ENCODE measurements at regions not wholly inside any gene's neighbourhood (a gene's known extent, or its start where the extent isn't known, plus 50 kb on each side); places are given as distances from the start of the nearest gene placed in this dataset.
A peak's percentile ranks its signal among the peaks of the same experiment; 100 is the strongest.

DNA sequence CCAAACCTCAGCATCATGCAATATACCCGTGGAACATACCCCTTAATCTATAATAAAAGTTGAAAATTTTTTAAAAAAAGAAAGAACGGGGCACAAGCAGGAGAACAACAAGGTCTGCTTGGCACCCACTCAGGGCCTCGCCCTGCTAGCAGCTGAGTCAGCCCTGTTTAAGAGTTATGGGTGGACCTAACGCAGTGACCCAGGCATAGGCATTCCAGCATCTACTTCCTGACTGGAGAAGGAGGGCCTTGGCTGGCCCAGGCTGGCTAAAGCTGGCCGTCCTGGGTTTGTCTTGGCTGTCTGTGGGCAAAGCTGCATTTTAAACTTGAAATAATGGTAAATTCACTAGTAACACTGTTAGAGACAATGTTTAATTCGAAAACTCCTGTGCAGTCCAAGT is 236.7 kb upstream of the PGRMC2 start:
- peak; percentile 83 for ATAC-seq

DNA sequence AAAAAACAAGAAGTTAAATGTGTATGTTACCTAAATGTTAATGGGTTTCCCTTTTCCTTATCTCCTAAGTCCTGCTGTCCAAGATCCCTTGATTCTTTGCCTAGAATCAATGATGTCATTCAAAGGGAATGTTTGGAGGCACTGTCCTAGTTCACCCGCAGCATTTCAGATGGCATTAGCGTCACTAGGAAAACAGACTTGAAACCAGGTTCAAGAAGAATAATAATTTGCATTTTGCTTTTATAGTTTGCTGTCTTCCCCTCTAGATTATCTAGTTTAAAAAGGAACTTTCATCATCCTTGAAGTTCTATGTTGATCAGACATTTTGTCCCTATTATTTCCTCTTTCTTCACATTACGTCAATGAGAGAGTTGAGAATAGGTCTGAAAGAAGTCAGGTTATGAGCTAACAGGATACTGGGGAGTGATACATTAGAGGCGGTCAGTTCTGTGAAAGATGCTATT is 234.1 kb upstream of the PGRMC2 start:
- ATAC-seq, result no peak

DNA sequence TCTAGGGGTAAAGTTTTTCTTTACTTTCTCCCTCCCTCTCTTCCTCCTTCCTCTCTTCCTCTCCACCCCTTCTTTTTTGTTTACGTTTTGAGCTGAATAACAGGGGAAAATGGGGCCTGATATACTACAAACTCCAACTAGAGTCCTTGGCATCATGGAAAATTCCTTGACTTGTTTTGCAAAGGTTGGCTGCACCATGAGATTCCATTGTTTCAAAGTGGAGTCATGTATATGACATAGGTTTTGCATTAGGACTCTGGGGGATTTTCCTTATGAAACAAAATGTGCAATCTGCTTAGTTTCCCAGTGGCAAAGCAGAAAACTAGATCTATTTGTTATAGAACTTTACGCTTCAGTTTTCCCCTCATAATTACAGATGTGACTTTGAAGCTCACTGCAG is 233.5 kb upstream of the PGRMC2 start:
- ATAC-seq, result no peak

DNA sequence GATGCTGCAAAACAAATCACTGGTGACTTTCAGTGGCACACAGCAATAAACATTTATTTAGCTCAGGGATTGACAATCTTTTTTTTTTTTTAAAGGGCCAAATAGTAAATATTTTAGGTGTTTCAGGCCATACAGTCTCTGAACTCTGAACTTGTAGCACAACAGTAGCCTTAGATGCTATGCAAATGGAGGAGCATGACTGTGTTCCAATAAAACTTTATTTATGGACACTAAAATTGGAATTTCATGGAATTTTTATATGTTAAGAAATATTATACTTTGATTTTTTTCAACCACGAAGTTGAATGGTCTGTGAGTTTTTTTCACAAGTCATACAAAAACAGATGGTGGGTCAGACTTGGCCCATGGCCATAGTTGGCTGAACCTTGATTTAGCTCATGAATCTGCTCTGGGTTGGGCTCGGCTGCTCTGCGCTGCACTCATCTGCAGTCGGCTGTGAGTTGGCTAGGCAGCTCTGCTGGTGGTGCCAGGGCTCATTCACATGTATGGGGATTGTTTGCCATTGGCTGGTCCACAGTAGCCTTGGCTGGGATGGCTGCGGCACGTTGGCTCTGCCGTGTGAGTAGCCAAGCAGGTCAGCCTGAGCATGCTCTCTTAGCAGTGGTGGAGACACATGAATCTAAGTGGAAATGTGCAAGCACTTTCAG is 231.7 kb upstream of the PGRMC2 start:
- no peak for ATAC-seq

DNA sequence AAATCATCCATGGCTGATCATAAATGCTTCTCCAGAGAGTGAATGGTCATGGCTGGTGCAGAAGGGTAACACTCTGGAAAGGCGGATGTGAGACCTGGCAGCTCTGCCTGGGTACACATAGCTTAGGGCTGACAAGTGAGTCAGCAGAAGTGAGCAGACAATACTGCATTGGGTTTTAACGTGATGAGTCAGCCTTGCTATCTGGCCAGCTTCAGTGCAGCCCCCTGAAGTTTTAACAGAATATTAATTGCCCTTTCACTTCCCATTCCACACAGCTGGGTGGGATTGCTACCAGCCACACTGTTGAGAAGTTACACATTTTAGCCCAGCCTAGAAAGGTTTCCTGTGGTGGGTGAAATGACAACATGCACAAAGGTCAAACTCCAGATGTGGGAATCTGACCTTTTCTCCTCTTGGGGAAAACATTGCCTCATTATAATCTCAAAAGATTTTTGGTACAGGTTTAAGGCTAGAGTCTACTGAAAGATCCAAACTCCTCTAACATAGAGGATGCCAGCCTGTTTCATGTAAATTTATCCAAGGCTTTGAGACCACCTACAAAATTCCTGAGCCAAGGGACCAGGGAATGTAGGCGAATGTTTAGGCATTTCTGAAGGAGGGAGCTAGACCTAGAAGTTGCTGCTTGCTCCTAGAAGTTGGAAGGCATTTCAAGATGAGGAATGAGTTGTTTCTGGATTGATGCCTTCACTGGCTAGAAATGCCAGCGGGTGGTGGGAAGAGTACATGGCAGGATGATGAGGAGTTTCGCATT is 230.3 kb upstream of the PGRMC2 start:
- peak; percentile 98 for ATAC-seq

DNA sequence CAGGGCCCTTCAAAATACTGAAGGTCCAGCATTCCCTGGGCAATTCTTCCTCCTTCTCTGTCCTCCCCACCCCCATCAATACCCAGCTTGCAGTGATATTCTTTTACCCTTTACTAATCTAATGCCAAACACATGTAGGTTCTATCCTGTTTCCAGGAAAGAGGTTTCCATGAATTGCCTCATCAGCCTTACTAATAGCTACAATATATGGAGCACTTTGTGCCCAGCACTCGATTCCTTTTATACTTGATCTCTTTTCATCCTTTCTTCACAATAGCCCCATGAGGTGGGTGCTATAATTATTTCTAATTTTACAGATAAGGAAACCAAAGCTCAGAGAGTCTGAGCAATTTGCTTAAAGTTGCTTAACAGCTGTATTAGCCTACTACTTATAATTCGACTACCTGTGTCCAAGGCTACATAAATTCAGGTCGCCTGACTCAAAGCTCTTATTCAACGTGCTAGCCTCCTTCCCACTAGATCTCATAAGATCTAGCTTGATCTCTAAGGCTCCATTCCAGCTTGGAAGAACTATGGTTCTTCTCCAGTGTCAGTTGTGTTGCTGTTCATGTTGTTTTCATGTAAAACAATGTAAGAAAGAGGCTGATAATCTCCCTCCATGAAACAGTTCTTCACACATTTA is 229.6 kb upstream of the PGRMC2 start:
- ATAC-seq, result no peak

DNA sequence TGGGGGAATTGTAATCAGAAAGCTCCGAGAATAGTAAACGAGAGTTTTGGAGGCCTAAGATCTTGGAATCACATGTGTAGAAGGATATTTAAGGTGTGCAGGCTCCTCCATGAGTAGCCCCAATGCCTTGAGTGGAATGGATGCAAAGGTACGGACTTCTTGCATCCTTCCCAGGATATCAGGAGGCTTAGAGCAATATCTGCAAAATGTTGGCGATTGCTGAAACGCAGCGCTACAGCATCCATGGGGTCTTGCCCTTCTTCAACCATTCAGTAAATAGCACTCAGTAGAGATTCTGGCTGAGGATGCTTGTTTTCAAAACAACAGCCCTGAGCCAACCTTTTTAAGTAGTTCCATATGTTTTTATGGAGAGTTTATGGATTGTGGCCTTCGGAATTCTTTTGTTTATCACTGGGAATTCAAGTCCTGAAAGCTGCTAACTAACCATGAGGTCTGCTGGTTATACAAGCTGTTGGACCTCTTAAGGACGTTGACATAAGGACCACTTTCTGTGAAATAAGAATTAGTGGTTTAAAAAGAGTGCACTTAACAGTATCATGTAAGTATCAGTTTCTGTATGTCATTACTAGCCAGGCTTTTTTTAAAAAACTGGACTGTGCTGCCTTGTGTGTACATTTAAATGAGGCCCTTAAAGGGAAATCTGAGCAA is 228.8 kb upstream of the PGRMC2 start:
- no peak for ATAC-seq

DNA sequence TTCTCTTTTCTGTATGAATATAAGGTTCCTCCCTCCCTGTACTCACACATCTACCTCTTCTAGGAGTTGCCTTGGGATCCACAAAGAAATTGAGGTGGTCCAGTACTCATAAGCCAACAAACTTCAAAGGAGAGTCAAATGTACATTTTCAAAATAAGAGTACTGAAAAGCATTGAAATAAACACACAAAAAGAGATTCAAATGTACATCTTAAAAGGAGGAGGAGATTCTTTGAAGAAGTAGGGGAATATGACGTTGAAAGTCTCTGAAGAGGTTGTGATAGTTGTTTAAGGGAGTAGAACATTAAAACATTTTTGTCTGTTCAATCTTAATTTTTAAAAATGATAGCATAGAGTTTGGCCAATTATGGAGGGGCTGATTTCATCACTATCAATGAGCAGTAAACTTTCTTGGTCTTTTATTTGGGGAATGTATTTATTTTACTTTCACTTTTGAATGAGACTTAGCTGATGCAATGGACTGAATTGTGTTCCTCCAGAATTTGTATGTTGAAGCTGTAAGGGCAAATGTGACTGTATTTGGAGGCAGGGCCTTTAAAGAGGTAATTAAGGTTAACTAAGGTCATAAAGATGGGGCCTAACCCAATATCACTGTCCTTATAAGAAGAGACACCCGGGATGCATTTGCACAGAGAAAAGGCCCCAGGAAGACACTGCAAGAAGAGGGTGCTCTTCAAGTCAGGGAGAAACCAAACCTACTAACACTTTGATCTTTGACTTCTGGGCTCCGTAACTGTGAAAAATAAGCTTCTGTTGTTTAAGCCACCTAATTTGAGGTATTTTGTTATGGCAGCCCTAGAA is 226.3 kb upstream of the PGRMC2 start:
- no peak for ATAC-seq

DNA sequence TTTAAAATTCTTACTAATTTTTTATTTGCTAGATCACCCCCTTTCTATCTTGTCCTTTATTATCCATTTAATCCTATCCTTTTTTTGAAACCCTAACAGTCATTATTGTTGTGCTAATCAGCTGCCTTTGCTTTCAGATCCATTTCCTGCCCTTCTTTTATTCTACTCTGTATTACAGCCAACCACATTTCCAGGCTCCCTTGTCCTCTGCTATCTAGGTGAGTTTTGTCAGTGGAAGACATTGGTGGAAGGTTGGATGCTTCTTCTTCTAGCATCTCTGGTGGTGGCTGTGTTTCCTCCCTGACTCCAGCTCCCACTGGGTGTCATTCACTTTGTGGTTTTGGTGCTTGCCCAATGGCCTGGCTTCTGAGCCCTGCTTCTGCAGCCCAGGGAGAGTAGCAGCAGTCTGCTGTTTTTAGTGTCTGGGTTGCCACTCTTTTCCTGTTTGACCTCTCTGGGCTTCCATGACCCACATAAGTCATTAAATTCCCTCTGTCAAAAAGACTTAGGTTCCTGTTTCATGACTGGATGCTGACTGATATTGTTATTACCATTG is 225.2 kb upstream of the PGRMC2 start:
- no peak for ATAC-seq

DNA sequence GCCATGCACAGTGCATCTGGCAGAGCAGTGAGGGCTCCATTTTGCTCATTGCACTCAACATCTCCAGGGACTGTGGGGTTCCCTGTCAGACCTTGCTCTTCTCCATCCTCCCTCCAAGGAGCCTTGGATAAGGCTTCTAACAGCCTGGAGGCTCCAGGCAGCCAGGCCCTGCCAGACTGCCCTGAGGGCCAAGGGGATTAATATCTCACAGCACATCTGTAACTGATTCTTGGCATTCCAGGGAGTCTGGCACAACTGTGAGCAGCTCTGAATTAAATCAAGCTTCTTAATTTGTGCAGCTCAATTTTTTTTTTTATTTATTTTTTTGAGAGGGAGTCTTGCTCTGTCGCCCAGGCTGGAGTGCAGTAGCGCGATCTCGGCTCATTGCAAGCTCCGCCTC is 224.5 kb upstream of the PGRMC2 start:
- ATAC-seq, result no peak

DNA sequence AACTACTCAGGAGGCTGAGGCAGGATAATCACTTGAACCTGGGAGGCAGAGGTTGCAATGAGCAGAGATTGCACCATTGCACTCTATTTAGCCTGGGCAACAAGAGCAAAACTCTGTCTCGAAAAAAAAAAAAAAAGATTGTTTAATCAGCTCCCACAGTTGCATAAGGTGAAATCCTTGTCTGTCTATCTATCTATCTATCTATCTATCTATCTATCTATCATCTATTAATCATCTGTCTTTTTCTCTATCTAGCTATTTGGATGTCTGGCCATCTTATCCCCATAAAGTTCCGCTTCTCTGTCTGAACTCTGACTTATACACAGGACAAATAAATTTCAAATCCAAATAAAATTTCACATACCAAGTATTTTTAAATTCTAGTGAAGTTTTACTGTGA is 223.2 kb upstream of the PGRMC2 start:
- ATAC-seq, result no peak

DNA sequence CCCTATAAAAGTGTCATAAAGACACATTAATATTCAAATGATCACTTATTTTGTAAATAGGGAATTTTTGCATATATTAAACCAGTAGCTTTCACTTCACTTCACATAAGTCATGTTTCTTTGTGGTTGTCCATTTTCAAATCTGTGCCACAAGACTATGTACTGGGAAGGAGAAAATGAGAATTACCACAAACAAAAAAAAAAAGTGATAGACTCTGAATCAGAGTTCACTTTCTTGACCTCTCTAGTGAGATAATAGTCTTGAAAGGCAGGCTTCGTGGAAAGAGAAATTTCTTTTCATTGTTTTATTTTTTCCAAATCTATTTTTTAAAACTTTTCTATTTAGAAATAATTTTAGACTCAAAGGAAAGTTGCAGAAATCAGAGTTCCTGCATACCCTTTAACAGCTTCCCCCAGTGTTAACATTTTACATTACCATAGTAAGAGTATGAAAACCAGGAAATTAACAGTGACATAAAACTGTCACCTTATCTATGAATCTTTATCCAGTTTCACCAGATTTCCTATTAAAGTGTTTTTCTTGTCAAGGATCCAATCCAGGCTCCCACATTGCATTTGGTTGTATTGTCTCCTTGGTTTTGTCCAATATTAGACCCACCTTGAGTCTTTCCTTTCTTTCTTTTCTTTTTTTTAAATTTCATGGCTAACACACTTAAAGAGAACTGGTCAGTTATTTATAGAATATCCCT is 215.4 kb upstream of the PGRMC2 start:
- no peak for ATAC-seq

DNA sequence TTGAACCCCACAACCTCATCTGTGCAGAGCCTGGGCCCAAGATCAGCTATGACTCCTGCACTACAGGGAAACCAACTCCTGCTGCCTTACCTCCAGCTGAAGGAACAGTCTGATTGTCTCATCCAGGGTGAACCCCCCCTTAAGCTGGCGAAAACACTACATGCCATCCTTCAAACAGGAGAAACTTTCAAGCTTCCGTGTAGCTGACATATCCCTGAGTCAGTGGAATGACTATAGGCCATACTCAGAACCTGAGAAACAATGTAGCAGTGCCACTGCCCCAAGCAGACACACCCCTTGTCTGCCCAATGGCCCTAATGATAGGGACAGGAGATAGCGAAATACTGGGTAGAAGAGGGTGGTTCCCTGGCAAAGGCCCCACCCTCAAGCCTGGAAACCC is 213.6 kb upstream of the PGRMC2 start:
- ATAC-seq, result peak; percentile 67

DNA sequence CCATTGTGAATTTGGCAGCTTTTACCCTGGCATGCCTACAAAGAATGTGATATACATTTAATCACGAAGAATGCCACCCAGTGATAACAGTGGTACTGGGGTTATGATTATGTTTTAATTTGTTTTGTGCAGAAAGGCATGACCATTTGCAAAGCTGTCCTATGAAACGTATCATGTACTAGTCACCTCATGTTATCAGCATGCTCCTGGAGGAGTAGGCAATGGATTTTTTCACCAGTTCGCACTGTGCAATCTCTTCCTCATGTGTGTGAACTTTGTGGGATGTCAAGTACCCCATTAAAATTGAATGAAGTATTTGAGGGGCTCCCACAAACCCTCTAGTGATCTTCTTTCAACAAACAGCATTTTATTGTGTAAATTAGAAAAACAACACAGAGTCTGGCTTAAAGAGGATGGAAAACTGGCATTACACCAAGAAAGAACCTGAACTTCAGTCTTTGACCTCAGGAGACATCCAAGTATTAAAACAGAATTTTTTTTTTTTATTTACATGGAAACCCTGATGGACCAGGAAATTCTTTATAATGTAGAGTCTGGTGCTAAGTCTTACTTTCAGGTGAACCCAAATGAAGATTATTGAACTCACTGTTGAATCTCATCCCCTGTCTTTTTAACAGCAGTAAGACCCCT is 200.6 kb upstream of the PGRMC2 start:
- no peak for ATAC-seq

DNA sequence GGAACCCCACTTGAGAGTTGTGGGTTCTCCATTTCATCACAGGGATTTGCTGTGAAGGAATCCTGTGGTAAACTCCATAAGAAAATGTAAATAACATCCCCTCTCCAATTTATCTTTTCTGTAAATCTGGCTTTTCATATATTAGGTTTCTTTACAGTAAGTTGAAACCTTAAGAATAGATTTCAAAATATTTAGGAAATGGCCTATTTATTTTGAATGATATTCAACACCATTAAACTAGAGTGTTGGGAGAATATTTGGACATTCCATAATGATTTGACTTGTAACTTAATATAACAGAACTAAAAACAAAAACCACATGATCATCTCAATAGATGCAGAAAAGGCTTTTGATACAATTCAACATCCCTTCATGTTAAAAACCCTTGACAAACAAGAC is 197.3 kb upstream of the PGRMC2 start:
- no peak for ATAC-seq

DNA sequence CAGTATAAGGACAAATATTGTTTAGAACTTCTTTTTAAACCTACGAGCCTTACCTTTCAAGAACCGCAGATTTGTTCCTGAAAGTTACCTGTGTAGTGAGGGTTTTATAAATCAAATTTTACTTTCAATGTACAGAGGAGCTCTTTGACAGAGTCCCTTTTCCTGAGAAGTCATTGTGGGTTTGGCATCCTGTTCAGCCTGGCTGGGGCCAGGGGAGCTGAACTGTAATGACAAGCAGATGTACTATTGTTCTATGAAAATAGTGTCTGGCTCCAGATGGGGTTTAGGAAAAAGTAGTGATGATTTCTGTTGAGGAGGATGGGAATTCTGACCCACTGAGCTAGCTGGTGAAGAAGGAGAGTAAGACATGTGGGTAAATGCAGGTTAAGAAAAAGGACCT is 196.2 kb upstream of the PGRMC2 start:
- no peak for ATAC-seq

DNA sequence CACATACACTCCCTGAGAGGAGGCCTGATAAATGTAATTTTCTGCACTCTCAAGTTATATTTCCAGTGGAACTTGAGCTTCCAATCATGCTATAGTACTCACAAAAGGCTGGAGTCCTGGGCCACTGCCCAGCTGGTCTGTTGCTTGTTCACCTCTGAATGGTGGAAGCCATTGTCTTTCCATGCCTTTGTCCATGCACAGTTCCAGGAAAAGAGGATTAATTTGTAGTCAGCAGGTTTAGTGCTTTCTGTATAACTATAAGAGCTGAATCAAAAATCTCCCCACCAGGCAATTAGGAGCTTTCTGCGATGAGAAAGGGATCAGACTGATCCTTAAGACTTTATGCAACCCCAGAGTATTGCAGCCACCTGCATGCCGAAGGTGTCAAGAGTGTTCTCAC is 195.4 kb upstream of the PGRMC2 start:
- ATAC-seq, result no peak

DNA sequence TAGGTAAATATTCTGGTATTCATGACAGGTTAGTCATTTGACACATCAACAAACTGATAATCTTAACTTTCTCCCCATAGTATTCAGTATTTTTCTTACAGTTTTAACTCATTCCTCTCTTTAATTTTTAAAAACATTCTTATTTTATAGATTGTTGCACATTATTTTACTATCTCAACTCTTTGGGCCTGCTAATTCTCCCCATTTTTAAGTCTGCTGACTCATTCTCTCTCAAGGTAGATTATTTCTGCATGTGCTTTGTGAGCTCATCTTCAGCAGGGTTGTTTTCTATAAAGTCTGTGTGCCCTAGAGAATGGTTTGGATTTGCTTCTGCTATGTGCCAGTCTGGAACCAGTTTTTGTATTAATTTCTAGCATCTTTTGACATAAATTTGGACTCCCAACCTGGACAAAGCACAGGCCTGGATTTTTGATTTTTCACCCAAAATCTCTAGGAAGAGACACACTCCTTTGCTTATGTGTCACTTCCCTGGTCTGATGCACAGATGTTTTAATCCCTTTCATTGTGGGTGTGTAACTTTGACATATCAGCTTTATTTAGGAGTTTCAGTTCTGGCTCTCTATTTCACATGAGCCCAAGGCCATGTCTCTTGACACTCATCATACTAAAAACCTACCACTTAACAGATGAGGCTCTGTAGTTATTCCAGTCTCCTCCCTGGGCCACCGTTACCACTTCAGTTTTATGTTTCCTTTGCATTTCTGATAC is 194.3 kb upstream of the PGRMC2 start:
- ATAC-seq, result no peak

DNA sequence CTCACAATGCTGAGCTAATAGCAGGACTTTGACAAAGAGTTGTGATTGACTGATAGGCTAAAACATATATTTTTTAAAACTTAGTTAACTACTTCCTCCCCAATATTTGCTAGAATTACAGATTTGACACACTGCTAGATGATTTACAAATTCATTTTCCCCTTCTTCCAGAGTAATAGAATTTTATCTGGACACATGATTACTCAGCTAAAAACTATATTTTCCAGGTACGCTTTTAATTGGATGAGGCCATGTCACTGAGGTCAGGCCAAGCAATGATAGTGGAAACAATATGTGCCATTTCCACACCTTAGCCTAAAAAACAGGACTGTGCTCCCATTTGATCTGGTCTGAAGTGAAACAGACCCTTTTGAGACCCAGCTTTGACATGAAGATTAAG is 193.3 kb upstream of the PGRMC2 start:
- ATAC-seq, result no peak

DNA sequence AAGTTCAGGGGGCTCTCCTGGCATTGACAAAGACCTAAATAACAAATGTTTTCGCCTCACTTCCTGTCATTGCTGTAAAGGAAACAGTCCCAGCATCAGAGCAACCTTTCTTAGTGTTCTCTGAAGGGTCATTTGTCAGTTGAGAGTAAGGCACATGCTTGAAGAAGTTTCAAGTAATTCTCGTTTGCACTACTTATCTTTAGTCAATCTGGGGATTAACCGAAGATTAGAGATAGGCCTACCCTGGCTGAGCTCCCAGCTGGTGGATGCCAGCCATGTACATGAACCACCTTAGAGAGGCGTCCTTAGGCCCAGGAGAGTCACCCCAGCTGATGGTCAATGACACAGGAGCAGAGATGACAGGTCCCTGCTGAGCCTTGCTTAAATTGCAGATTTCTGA is 189.9 kb upstream of the PGRMC2 start:
- peak; percentile 88 for ATAC-seq

Data from esophagus mucosa (tissue), 1 donor.